SKM-1 treated with dmso at 0.1 percent for 144 hours (cell line): ENCODE measurements at regions not wholly inside any gene's neighbourhood (a gene's known extent, or its start where the extent isn't known, plus 50 kb on each side); places are given as distances from the start of the nearest gene placed in this dataset.

Source experiments
- DNase-seq: peaks from one replicate; lab custom pipeline; 2025; ENCODE audit not compliant: unreplicated experiment; lab: John Stamatoyannopoulos, UW

DNA sequence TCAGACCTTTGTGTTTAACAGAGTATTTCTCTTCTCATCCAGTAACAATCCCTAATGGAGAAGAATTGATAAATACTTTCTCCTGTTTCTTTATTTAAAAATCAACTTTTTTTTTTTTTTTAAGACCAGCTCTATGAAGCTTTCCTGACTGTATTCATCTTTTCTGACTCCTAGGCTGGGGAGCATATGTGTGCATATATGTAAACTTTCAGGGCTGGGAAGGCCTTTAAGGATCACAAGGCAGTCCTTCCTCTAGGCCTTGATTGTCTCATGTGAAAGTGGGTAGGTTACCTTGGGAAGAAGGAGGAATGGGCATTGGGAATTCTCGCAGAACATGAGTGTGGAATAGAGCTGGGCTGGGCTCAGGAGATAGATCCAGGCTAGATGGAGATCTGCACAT lies 292.9 kb upstream of the SALL1 start:
- no peak for DNase-seq

DNA sequence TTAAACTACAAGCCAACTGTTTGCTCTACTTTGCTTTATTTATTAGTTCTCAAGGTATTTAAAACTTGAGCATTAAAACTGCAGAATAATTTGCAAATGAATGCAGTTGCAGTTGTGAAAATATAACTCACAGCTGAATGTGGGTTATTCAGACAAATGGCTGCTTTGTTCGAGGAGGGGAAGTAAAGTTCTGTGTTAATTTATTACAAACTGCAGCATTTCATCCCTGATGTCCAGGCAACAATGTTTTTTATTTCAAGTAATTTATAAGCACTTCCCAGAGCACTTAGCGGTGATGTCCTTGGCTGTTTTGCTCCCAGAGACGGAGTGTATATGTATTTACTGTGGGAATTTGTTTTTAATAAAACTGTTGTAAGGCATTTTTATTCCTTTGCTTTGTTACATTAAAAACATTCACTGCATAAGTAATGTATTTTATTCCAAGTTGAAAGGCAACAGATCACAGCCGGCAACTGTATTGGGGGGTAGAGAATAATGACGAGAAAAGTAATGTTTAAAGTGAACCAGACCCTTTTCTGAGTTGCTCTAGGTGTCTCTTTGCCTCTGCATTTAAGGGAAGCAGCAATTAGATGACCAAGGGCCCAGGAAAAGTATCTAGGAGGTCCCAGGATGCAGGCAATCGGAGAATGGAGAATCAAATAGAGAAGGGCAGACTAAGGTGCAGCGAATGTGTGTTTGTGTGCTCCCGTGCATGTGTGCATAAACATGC lies 291.2 kb upstream of the SALL1 start:
- DNase-seq: no peak

DNA sequence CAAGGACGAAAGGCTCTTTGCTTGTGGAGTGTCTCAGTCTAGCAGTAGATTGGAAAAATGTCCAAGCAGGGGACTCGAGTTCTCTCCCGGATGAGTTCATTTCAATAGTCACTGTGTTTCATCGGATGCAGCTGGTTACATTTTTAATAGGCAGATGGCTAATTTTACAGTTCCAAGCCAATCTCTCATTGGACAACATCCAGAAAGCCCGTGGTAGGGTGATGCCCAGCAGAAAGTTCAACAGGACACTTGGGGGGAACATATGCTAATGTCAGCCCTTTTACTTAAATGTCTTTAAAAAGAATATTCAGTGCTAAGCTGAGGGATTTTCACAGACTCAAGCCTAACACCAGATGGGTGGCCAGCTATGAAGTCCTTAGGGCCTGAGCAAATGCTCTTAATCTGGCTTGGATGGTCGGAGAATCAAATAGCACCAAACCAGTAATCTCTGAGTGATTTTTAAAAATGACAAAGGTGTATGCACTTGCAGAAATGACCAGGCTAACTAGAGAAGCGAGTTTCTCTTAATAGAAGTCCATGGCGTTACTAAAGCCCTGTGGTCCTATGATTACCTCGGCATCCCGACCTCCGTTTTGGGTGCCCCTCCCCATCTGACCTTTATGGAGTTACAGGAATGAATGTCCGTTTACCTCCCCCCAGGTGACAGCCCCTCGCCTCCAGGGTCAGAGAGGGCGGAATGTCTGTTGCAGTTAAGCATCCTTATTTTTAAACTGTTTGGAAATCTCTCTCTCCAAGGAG lies 289.2 kb upstream of the SALL1 start:
- DNase-seq: no peak

DNA sequence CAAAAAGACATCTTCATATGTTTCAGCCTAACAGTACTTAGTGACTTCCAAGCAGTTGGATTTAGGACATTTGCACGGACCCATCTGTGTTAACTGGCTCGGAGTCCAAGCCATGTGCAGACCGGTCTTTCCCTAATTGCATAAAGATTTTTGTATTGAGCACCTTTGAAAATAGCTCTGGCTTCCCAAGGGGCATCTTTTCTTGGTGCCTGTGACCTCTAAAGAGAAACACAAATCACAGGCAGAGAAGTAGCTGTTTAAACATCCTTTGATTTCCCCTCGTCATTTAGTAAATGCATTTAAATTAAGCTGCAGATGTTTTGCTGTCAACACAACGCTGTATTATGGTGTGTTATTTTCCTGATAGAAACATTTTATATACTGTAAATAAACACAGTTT lies 288.2 kb upstream of the SALL1 start:
- DNase-seq: no peak

DNA sequence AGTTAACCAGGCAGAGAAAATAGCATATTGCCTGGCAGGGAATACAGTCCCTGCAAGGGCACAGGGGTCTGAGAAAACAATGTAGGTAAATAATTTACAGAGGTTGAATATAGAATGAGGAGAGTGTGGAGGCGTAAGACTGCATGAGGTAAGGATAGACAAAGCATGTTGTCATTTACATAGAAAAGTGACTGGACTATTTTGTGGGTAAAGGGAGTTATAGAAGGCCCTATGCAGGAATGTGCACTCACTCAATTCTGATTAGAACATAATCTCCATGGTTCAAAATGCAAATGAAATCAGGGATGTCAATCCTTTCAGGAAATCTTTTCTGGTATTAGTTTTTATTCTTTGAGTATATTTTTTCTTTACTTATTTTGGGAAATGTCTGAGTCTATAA lies 285.7 kb upstream of the SALL1 start:
- no peak for DNase-seq

DNA sequence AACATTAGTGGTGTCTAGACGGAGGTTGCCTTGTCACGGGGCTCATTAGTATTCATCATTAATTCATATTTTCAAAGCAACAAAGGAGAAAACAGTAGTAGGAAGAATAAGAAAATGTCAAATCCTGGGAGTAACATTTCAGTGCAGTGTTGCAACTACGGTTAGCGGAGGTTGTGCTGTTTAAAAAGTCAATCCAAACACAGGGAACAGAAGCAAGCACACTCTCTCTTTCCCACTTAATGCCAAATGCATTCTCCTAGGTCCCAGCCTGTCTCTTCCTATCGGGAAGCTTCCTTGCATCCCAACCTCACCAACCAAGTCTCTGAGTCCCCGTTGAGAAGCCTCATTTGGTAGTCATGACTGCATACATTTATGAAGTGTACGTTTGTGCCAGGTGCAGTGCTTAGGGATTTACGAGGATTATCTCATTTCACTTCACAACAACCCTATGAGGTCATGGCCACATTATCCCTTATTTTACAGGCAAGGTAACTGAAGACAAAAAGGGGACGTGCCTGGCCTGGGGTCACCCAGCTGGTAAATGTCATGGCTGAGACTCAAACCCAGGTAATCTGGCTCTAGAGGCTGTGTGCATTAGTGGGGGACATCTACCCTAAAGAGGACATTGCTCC lies 283.6 kb upstream of the SALL1 start:
- DNase-seq: no peak

DNA sequence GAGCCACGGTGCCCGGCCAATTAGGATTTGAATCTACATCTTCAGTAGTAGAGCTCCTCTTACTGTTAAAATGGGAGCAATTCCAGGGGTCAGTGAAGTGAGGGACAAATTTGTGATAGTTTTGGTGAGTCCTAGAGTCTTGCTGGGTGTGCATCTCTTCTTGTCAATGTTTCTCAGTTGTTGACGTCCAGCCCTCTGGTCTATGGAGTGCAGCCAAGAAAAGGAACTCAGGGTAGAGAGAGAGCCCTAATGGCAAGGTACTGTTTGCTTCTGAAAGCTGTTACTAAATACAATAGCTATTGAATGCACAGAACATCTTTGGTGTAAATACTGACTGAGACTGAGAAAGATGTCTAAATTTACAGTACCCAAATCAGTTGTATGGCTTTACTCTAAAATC lies 282.5 kb upstream of the SALL1 start:
- no peak for DNase-seq

DNA sequence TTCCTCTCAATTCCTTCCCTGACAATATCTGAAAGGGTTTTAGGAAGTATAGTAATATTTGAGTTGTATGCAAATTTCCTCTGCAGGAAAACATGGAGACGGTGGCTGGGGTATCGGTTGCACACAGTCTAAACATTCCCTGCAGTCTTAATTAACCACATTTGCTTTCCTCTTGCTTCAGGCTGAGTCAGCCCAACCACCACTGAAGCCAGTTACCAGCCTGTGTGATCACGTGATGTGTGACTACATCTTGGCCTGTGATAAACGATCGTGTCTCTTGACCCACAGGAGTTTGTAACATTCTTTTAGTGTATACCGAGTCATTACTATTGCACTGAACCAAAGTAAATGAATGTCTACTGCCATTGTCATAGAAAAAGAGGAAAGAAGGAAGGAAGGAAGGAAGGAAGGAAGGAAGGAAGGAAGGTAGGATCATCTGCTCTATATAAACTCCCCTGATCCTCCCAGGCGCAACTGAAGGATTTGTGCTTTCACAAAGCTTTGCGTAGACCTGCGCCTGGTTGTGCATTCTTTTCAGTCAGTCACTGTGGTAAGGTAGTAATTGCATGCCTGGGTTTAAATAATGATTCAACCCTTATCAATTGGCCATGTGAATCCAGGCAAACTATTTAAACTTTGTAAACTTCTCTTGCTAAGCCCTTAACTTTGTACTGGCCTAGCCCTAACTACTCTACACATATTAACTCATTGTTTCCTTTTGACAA lies 280.6 kb upstream of the SALL1 start:
- DNase-seq: peak; percentile 4

DNA sequence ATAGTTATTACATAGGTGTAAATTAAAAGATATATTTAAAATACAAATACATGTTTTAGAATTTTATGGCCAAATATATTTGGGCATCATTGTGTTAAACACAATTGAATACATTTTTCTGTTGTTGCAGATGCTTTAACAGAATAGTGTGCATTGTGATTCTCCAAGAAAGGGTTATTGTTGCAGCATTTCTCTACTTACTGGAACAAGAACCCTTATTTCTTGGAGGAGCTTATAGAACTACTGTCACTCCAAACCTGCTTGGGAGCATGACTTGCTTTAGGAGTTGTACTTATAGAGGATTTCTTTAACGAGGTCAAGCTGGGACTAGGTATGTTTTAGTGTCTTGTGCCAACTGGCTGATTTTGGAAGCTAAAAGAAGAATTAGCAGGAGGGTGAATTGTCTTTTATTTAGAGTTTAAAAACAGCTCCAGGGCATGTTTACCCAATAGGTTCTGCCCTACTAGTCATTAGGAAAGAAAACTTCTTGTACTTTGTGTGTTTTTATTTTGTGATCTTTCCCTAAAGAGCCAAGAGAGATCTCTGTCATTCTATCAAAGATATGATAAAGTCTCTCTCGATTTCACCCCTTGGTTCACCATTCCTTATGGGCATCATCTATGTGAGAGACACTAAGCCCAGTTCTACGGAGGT lies 279.8 kb upstream of the SALL1 start:
- DNase-seq: no peak

DNA sequence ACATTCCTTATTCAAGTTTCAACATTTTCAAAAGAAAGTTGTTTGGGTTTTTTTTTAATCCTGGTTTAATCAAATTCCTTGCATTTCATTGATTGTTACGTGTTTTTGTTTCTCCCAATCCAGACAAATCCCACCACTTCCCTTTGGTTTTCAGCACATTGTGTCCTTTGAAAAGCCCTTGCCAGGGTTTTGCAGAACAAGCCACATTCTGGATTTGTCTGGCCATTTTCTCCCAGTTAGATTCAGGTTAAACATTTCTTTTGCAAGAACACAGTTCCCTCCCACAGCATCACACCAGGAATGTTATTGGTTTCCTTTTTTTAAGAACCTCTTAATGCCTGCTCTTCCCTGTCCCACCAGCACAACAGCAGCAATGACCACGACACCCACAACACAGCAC lies 278.0 kb upstream of the SALL1 start:
- no peak for DNase-seq

DNA sequence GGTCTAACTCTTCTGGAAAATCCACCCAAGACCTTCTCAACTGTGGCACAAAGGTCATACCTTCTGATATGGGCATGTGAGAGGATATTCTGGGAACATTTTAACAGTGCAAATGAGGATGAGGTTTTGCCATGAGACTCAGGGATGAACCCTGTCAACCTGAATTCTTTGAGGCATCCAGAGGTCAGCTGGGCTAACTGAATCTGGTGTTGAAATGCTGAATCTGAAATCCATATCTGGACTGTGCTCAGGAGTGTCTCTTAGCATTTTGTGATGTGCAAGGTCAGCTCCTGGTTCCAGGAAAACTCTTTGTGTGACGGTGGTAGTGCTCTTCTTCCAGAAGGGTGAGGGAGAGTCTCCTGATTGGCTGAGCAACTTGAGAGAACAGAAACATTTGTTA lies 276.0 kb upstream of the SALL1 start:
- DNase-seq: no peak

DNA sequence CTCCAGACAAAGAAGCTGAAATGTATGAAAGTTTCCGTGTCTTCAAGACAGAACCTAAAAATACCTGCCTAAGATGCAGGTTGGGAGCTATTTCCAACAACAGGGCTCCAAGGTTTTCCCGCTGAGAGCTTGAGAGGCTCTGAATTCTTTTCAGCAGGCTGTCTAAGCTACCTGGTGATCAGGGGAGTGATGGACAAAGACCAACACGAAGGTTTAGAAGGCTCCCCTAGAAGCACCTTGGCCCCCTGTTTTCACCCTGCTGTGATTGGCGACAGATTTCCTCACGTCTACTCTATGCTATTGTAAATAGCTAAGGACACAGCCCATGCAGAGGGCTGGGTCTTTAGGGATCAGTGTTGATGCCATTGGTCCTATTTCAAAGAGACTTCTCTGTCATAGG lies 275.2 kb upstream of the SALL1 start:
- no peak for DNase-seq

DNA sequence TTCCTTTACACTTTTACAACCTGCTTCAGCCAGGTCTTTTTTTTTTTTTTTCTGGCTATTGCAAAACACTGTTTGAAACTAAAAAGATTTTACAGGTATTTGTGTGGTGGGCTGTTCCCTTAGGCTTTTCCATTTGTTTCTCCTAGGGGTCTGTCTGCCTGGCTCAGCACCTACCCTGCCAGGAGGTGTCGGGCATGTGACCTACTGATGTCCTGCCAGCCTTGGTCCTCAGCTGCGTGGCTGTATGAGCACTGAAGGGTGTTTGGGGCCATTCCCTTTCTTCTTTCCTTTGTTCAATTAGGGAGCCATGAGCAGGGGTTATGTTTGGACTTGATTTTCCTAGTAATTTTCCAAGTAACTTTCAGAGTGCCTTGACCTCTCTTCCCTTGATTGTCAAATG lies 269.2 kb upstream of the SALL1 start:
- DNase-seq: no peak

DNA sequence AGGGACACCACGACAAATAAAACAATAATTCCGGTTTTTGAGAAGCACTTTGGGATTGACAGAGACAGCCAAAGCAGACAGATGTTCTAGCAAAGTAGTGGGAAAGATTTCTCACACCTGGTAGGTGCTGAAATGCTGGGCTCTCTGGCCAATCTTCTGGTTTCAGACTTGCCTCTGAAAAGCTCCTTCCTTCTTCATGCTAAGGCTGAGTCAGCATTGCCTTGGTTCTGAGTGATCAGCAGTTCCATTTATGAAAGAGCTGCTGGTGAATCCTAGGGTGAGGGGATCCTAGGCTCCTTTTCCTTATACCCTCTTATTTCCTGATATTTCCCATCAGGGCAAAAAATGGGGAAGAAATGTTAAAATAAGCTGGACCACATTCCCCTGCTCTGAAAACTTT lies 268.7 kb upstream of the SALL1 start:
- DNase-seq: no peak

DNA sequence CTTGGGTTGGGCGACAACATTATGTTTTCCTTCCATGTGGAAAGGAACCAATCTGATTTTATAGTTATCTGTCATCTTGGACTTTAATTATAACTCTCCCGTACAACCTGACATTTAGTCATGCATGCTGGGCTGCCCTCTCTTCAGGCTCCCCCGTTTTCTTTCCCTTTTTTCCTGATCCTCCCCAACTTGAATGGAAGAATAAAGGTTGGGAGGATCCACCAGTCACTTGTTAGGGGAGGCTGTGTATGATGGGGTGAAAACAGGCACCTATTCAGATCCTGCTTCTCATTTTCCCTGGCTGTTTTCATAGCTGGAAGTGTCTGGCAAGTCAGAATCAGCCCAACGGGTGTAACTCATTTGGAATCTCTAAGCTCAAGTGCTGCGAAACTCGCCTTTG lies 267.2 kb upstream of the SALL1 start:
- no peak for DNase-seq

DNA sequence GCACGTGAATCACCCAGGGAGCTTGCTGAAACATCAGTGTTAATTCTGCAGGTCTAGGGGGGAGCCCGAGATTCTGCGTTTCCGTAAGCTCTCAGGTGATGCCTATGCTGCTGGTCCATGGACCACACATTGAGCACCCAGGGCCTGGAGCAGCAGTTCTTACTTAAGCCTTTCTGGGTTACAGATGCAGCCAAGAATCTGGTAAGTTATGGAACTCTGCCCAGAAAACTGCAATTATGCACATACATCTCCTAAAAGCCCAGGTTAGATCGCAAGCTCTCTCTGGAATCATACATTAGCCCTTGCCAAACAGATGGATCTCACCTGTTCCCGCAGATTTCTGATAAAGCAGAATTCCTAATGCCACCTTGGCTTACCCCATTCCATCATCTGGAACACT lies 265.9 kb upstream of the SALL1 start:
- no peak for DNase-seq

DNA sequence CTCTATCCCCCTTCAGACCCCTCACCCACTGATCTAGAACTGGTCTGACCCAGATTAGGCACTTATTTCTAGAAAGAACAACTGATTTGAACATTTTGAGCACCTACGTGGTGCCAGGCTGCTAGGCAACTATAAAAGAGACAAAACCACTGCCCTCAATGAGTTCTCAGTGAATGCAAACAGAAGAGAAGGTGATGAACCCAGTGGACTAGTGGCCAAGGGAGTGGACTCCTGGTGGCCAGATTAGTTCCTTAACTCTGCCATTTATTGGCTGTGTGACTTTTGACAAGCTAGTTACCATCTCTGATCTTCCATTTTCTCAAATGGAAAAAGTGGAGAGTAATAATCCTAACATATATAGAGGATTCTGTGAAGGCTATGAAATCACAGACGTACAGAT lies 259.1 kb upstream of the SALL1 start:
- no peak for DNase-seq

DNA sequence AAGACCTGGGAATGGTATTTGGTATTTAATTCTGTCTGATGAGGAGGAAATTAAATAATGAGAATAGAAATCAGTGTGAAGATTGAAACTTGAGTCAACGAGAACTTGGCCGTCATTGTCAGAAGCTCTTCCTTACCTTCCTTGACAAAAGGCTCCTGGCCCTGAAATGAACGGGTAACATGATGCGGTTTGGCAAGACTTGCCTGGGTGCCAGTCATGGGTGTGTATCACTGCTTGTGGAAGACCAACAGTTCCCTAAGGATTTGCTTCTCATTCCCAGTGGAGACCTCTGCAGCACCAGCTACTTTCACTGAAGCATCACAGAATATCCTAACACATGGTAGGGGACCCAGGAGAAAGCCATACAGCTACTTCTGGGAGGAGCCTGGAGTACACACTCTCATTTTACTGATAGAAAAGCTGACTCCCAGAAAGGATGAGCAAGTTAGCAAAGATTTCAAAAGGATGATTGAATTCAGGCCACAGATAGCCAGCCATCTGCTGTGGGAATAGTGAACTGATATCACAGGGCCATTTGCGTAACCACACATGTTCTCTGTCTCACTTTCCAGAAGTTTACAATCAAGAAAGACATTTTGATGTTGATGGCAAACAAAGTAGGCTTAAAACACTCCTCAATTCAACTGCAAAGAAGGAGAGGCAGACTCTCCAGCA lies 258.1 kb upstream of the SALL1 start:
- DNase-seq: no peak

DNA sequence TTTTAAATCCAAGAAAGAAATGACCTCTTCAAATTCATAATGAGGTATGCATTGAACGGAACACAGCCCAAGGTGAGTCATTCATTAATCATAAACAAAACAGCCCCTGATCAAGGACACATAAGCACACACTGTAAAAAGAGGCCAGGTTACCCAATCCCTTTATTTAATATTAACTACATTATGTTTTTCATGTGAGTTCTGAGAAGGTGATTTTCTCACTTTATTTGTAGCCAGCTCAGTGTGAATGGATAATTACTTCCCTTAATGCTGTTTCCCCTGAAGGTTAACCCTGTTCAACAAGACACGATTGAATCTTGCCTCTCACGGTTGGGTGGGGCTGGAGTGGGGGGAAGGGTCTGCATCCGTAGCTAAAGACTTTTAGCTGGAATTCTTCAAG lies 257.3 kb upstream of the SALL1 start:
- no peak for DNase-seq

DNA sequence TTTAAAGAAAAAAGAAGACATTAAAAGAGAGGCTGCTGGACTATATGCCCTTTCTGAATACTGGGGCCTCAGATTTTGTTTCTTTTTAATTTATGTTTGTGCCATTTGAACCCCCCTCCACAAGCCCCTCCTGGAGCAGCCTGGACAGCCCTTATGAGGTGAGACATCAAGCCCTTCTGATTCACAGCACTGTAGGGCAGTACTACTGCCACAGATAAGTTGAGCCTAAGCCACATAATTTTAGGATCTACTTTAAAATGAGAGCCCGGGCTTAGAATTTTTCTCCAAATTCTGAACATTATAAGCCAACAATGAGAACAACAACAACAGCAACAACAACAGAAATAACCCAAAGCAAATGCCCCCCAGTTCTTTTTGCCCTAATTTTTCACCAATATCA lies 256.9 kb upstream of the SALL1 start:
- DNase-seq: no peak

DNA sequence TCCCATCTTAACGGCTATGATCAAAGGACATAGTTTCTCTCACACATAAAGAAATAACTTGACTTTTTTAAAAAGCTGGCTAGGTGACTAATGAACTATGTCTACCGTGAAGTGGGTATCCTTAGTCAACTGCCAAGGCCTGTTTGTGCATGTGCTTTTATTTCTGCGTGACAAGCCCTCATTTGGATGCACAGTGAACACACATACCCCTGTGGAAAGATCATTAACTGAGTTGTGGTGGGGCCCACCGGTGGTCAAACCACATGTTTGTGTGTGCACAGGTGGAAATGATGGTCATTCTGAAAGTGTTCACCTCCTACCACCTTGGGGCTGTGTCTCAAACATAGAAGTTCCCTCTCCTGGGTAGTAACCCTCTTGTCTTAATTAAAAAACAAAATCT lies 256.1 kb upstream of the SALL1 start:
- DNase-seq: no peak
